Activated CD8-positive, alpha-beta T cell treated with anti-CD3 and anti-CD28 coated beads for 36 hours (primary cell): ENCODE measurements at regions not wholly inside any gene's neighbourhood (a gene's known extent, or its start where the extent isn't known, plus 50 kb on each side); places are given as distances from the start of the nearest gene placed in this dataset.

Source experiments
- ATAC-seq: fragments of 200-7000 bp; cut with Tn5 transposase; one replicate; pipeline ENCODE4 v1.10.0; 2021; ENCODE audit warnings: mild to moderate bottlenecking, moderate library complexity
- CTCF ChIA-PET: fragments of 350-600 bp; sonication (Branson Sonifier 250); formaldehyde crosslinking; loops from one replicate; lab custom pipeline; 2021; ENCODE audit warnings: antibody characterized with exemption; lab: Charles Lee
- POLR2A ChIA-PET: fragments of 350-600 bp; sonication (Branson Sonifier 250); formaldehyde crosslinking; loops from one replicate; lab custom pipeline; 2021; ENCODE audit warnings: antibody characterized with exemption; lab: Charles Lee
- DNase-seq: peaks from one replicate; pipeline ENCODE4 v3.0.0-alpha.2; 2020
- H3K27ac Mint-ChIP-seq: one replicate; pipeline ENCODE4 v1.8.0; 2021; ENCODE audit warnings: mild to moderate bottlenecking, mixed read lengths
- H3K27me3 Mint-ChIP-seq: one replicate; pipeline ENCODE4 v1.8.0; 2021; ENCODE audit warnings: mixed read lengths
- H3K36me3 Mint-ChIP-seq: one replicate; pipeline ENCODE4 v1.8.0; 2021; ENCODE audit warnings: low read depth, mixed read lengths
- H3K4me1 Mint-ChIP-seq: one replicate; pipeline ENCODE4 v1.8.0; 2021; ENCODE audit warnings: low read depth, mixed read lengths
- H3K4me3 Mint-ChIP-seq: one replicate; pipeline ENCODE4 v1.8.0; 2021; ENCODE audit warnings: mild to moderate bottlenecking, moderate library complexity, mixed read lengths
- H3K9me3 Mint-ChIP-seq: one replicate; pipeline ENCODE4 v1.8.0; 2021; ENCODE audit warnings: mixed read lengths
- intact Hi-C: fragments of 100-400 bp; cut with micrococcal nuclease; formaldehyde crosslinking; loops from one replicate; pipeline ENCODE4 v1.10.0; 2022
- TF ChIP-seq, protein P1 (sequence below): fragments of 200-600 bp; IDR thresholded peaks from one replicate; pipeline ENCODE4 v1.8.0; 2022; ENCODE audit warnings: antibody characterized with exemption, mild to moderate bottlenecking

- ChIA-PET POLR2A (no interaction called here), CTCF (interaction anchor here (1.0 kb wide), 1 partner anchor 9 kb away, joined by 5 read pairs; no protein-coding TSS in a partner anchor)
- no peaks in the 10 kb centered on the region for H3K9me3 Mint-ChIP-seq
- no peak for ATAC-seq
- no peaks in the 10 kb centered on the region for H3K36me3 Mint-ChIP-seq
- intact Hi-C loops = no loop called here
- no peak overlapping the region for H3K27ac Mint-ChIP-seq
- H3K4me1 Mint-ChIP-seq = no peaks in the 10 kb centered on the region
- TF ChIP-seq, protein P1, sequence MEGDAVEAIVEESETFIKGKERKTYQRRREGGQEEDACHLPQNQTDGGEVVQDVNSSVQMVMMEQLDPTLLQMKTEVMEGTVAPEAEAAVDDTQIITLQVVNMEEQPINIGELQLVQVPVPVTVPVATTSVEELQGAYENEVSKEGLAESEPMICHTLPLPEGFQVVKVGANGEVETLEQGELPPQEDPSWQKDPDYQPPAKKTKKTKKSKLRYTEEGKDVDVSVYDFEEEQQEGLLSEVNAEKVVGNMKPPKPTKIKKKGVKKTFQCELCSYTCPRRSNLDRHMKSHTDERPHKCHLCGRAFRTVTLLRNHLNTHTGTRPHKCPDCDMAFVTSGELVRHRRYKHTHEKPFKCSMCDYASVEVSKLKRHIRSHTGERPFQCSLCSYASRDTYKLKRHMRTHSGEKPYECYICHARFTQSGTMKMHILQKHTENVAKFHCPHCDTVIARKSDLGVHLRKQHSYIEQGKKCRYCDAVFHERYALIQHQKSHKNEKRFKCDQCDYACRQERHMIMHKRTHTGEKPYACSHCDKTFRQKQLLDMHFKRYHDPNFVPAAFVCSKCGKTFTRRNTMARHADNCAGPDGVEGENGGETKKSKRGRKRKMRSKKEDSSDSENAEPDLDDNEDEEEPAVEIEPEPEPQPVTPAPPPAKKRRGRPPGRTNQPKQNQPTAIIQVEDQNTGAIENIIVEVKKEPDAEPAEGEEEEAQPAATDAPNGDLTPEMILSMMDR = no peak
- no peak for DNase-seq
- no peak overlapping the region for H3K4me3 Mint-ChIP-seq
- no peaks in the 10 kb centered on the region for H3K27me3 Mint-ChIP-seq
These were observed 216.8 kb upstream of the C1orf87 start for GRCh38 chr1:60290393-60290792.

GRCh38 chr1:60287536-60287935 lies 214.0 kb upstream of the C1orf87 start:
- H3K27me3 Mint-ChIP-seq = no peaks in the 10 kb centered on the region
- ChIA-PET POLR2A (no interaction called here), CTCF (no interaction called here)
- H3K4me3 Mint-ChIP-seq = no peak overlapping the region
- no peaks in the 10 kb centered on the region for H3K9me3 Mint-ChIP-seq
- TF ChIP-seq, protein P1 = no peak
- H3K4me1 Mint-ChIP-seq = no peaks in the 10 kb centered on the region
- ATAC-seq (no peak), DNase-seq (no peak)
- intact Hi-C loops = no loop called here
- H3K27ac Mint-ChIP-seq = no peak overlapping the region
- no peaks in the 10 kb centered on the region for H3K36me3 Mint-ChIP-seq

DNA sequence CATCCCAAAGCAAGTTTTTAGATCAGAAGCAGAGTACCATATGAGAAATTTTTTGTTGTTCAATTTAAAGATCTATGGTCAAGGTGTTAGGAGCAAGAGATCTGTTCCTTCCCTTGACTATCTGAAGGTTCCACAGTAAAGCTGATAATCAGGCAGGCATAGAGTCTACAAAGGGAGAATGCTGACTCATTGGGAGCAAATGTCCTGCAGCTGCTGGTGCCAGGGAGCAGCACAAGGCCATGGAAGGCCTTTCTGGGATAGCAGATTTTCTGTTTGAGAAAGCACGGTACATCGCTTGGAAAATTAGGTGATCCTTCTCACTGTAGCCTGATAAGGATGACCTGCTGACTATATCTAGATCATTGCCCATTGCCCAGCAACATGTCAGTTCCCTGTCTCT lies 210.1 kb upstream of the C1orf87 start:
- no peak overlapping the region for H3K27ac Mint-ChIP-seq
- no peaks in the 10 kb centered on the region for H3K36me3 Mint-ChIP-seq
- DNase-seq (no peak), ATAC-seq (no peak)
- POLR2A ChIA-PET = no interaction called here
- H3K9me3 Mint-ChIP-seq = no peaks in the 10 kb centered on the region
- peaks cover 6% of the 10 kb centered on the region for H3K4me1 Mint-ChIP-seq
- intact Hi-C loops = no loop called here
- TF ChIP-seq, protein P1 = no peak
- H3K4me3 Mint-ChIP-seq = no peak overlapping the region
- CTCF ChIA-PET = no interaction called here
- H3K27me3 Mint-ChIP-seq = no peaks in the 10 kb centered on the region

GRCh38 chr1:60281360-60281932 lies 207.9 kb upstream of the C1orf87 start:
- Mint-ChIP-seq H3K9me3 (no peaks in the 10 kb centered on the region), H3K27ac (no peak overlapping the region), H3K4me3 (no peak overlapping the region), H3K27me3 (no peaks in the 10 kb centered on the region), H3K36me3 (no peaks in the 10 kb centered on the region), H3K4me1 (peaks cover 6% of the 10 kb centered on the region)
- intact Hi-C loops = no loop called here
- ChIA-PET CTCF (interaction anchor here (0.6 to 1.5 kb wide), 9 partner anchors 8 to 761 kb away, joined by 3 to 7 read pairs (median 4); no protein-coding TSS in a partner anchor), POLR2A (no interaction called here)
- DNase-seq (peak; percentile 63), ATAC-seq (peak; percentile 91)
- TF ChIP-seq, protein P1 = peak; percentile 53

- intact Hi-C loops = no loop called here
These were observed 207.2 kb upstream of the C1orf87 start for GRCh38 chr1:60280819-60281218.

More at GRCh38 chr1:60280819-60281218, 207.2 kb upstream of the C1orf87 start:
- H3K4me3 Mint-ChIP-seq = no peak overlapping the region
- TF ChIP-seq, protein P1 = no peak
- no peak for ATAC-seq
- peaks cover 6% of the 10 kb centered on the region for H3K4me1 Mint-ChIP-seq
- CTCF ChIA-PET = interaction anchor here (0.6 to 1.5 kb wide), 9 partner anchors 8 to 762 kb away, joined by 3 to 7 read pairs (median 4); no protein-coding TSS in a partner anchor
- no peaks in the 10 kb centered on the region for H3K9me3 Mint-ChIP-seq
- H3K27ac Mint-ChIP-seq = no peak overlapping the region
- H3K27me3 Mint-ChIP-seq = no peaks in the 10 kb centered on the region
- no peak for DNase-seq
- POLR2A ChIA-PET = no interaction called here
- no peaks in the 10 kb centered on the region for H3K36me3 Mint-ChIP-seq
